HG03378 (cell line): ENCODE measurements at regions not wholly inside any gene's neighbourhood (a gene's known extent, or its start where the extent isn't known, plus 50 kb on each side); places are given as distances from the start of the nearest gene placed in this dataset.
A peak's percentile ranks its signal among the peaks of the same experiment; 100 is the strongest.
"Not testable (repeated sequence)": the region's sequence is repeated elsewhere in the genome, so short reads cannot be mapped to it uniquely, and the experiment has no call there.

Experiments
- ATAC-seq: cut with Tn5 transposase; IDR thresholded peaks from one replicate; pipeline ENCODE4 v1.9.1; 2021; ENCODE audit warnings: mild to moderate bottlenecking, moderate library complexity; ENCODE audit not compliant: unreplicated experiment

- ATAC-seq = no peak
Observed at GRCh38 chr4:162767083-162767482, 399.6 kb downstream of the NAF1 start.

GRCh38 chr4:162761965-162762364 is 404.7 kb downstream of the NAF1 start:
- ATAC-seq = no peak

- ATAC-seq = not testable (repeated sequence)
Observed at GRCh38 chr4:162740228-162740627, 426.5 kb downstream of the NAF1 start.

DNA sequence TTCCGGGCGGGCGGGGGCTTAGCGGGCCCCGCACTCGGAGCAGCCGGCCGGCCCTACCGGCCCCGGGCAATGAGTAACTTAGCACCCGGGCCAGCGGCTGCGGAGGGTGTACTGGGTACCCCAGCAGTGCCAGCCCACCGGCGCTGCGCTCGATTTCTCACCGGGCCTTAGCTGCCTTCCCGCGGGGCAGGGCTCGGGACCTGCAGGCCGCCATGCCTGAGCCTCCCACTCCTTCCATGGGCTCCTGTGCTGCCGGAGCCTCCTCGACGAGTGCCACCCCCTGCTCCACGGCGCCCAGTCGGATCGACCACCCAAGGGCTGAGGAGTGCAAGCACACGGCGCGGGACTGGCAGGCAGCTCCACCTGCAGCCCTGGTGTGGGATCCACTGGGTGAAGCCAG is 427.1 kb downstream of the NAF1 start:
- ATAC-seq = not testable (repeated sequence)

DNA sequence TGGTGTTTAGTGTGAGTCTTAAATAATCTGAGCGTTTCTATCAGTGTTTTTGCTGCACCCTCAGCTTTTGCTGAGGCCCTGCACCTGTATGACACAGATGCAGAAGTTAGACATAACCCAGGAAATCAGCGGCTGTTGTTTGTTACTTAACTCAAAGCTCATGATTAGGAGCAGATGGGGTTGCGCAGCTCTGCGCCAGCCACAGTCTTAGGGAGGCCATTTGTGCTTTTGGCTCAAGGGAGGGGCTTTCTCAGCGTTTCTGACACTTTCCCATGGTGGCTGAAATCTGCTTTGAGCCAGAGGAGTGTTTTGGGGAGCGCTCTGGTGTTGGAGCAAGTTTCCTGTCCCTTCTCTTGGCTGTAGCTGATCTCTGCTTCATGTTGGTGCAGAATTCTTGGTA is 433.8 kb downstream of the NAF1 start:
- no peak for ATAC-seq

GRCh38 chr4:162727766-162728165 is 438.9 kb downstream of the NAF1 start:
- ATAC-seq = no peak

- no peak for ATAC-seq
Observed at GRCh38 chr4:162727232-162727631, 439.5 kb downstream of the NAF1 start.

GRCh38 chr4:162715401-162715800 is 451.3 kb downstream of the NAF1 start:
- ATAC-seq = no peak

GRCh38 chr4:162707962-162708361 is 458.7 kb downstream of the NAF1 start:
- ATAC-seq = no peak

DNA sequence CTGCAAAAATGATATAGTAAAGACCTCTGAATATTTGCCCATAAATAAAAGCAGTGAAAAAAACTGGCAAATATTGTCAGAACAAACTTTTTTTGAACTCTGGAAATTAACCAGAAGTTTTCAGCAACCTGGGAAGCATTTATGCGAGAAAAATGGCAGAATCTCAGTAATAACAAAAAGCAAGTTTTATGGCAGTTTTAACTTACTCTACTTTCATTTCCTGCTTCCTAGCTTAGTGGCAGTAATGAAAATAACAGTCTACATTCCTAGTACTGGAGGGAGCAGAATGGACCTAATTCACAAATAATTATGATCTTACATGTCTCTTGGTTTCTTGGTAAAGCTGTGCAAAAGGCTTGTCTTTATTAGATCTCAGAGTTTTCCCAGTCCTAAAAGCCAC is 460.1 kb downstream of the NAF1 start:
- ATAC-seq = no peak

DNA sequence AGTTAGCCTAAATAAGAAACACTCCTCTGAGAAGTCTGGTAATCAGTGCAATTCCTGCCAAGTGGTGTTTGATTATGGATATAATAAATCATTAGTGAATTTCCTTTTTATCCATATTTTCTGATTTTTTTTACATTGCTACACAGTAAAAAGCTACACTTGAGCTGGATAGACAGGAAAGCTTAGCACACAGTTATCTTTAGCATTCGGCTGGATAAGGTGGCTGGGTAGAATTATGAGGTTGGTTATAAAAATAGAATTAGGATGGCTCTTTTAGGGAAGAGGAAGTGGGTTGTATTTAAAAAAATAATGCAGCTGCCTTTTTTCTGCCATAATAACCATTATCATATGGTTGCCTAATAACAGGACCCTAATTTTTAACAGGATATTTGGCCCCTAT is 460.6 kb downstream of the NAF1 start:
- ATAC-seq = no peak

- no peak for ATAC-seq
Observed at GRCh38 chr4:162705130-162705803, 461.4 kb downstream of the NAF1 start.

DNA sequence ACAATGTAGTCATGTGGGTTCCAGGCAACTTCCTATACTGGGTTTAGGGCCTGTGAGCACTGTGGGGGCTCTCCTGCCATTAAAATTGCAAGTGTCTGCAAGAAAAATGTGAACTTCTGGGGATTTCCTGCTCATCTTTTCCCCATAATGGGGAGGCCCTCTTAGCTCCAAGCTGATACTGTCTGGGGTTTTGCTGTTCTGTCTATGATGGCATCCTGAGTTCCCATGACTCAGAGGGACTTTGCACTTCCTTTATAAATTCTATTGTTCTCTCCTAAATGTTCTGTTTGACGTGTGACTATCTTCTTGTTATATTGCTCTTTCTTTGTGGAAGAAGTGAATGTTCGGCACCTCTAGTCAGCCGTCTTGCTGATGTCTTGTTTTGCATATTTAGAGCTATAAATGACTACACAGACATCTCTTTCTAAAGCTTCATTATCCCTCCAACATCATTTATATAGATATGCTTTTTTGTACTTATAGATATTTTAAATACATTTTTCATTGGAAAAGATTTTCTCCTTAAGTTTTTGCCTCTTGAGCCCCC is 465.8 kb downstream of the NAF1 start:
- peak; percentile 51 for ATAC-seq

DNA sequence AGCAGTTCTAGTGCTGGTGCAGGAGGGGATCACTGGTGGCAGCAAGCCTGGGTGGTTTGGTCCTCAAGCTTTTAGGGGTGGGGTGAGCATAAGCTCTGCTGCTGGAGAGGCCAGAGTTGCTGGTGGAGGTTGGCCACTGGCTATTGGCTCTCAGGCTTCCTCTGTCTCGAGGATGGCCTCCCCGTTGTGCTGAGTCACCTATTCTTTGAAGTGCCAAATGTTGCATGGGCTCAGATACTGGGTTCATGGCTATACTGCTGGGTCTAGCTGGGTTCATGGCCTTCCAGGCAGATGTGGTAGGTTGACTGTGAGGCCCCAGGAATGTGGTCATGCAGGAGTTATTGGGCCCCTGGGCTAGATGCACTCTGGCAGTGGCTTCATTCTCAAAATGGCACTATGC is 466.3 kb downstream of the NAF1 start:
- ATAC-seq = no peak

GRCh38 chr4:162699629-162700028 is 467.1 kb downstream of the NAF1 start:
- no peak for ATAC-seq

DNA sequence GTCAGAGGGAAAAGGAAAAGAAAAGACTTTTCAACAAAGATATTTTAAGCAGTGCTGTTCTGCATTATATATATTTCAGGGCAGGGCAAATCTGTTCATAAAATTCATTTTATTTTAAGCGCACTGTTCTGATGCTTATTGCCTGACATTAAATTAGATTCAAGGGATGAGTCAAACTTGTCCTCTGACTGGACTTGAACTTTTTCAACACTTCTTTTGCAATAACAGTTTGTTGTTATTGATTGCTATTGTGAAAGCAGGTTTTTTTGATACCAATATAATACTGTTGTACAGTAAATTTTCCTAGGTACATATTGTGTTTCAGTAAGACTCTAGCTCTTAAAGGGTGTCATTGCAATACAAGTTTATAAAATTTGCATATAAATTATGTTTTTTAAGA is 481.3 kb downstream of the NAF1 start:
- ATAC-seq = no peak

- no peak for ATAC-seq
Observed at GRCh38 chr4:162684998-162685397, 481.7 kb downstream of the NAF1 start.

GRCh38 chr4:162684371-162684700 is 482.4 kb downstream of the NAF1 start:
- ATAC-seq = no peak

GRCh38 chr4:162683659-162684370 is 482.9 kb downstream of the NAF1 start:
- peak; percentile 93 for ATAC-seq

- no peak for ATAC-seq
Observed at GRCh38 chr4:162682651-162683050, 484.0 kb downstream of the NAF1 start.

DNA sequence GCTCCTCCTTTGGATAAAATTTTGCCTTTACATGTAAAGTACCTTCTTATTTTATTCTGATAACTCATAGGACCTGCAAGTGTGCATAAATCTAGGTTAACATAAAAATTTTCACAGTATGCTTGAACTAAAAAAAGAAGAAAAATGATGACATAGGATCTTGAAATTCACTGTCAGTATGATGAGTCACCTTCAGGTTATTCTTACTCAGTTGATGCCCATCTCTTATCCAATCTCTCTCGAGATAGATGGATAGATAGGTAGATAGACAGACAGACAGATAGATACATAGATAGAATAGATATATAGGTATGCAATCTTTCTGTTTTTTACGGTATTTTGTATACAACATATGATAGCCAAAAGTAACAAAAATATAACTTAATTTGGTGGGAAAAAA is 485.5 kb downstream of the NAF1 start:
- ATAC-seq = no peak

DNA sequence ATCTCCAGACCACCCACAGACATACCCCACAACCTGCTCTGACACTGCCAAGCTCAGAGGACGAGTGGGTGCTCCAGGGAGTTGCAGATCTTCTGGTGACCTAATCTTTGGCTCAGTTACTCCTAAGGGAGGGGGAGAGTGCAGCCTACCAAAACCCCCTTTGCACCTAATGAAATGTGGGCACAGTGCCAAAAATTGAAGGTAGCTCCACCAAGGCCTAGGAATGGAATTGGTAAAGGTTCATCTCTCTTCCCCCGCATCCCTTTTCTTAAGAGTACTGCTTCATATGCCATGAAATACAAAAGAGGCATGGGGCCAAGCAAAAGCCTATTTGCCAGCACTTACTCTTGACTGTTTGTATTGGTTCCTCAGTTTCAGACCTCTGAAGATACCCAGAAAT is 491.0 kb downstream of the NAF1 start:
- no peak for ATAC-seq

- no peak for ATAC-seq
Observed at GRCh38 chr4:162661913-162662312, 498.1 kb upstream of the FSTL5 start.
